ENCODE measurements at regions not wholly inside any gene's neighbourhood (a gene's known extent, or its start where the extent isn't known, plus 50 kb on each side); places are given as distances from the start of the nearest gene placed in this dataset.
"Not testable (repeated sequence)": the region's sequence is repeated elsewhere in the genome, so short reads cannot be mapped to it uniquely, and the experiment has no call there.

GRCh38 chr6:134772671-134773360 is 177.1 kb downstream of the ALDH8A1 start:
- TF ChIP-seq POLR2AphosphoS5 (IDR thresholded peaks at IDR 0.05) (no peak), EP300 (IDR thresholded peaks at IDR 0.05) (no peak), POLR2A (IDR thresholded peaks at IDR 0.05) (no peak), CTCF (IDR thresholded peaks at IDR 0.05) (no peak)

GRCh38 chr6:134768931-134769330 is 181.0 kb downstream of the ALDH8A1 start:
- intact Hi-C loops (cut with DNase I; ENCODE audit: low total_unique reads), result no loop called here
- no peak for TF ChIP-seq POLR2A (IDR thresholded peaks at IDR 0.05)
- no peak for TF ChIP-seq EP300 (IDR thresholded peaks at IDR 0.05)
- no peak for TF ChIP-seq POLR2AphosphoS5 (IDR thresholded peaks at IDR 0.05)
- TF ChIP-seq CTCF (IDR thresholded peaks at IDR 0.05), result no peak
- H3K27me3 ChIP-seq, result no peaks in the 10 kb centered on the region
- no peak for DNase-seq
- H3K27ac ChIP-seq, result no peak overlapping the region
- no peak overlapping the region for H3K4me3 ChIP-seq
- no peaks in the 10 kb centered on the region for H3K4me1 ChIP-seq
- no peaks in the 10 kb centered on the region for H3K36me3 ChIP-seq
- WGBS, 5 donors, result 72 to 91% (median 75%) methylated on average over 2 of the region's 2 CpGs
- H3K9me3 ChIP-seq, result no peaks in the 10 kb centered on the region

More at GRCh38 chr6:134772671-134773360, 177.1 kb downstream of the ALDH8A1 start:
- 89 to 95% (median 95%) methylated on average over 6 of the region's 6 CpGs for WGBS, 5 donors
- no peak for DNase-seq
- Histone ChIP-seq H3K27me3 (no peaks in the 10 kb centered on the region), H3K36me3 (no peaks in the 10 kb centered on the region), H3K27ac (no peak overlapping the region), H3K9me3 (peaks cover 0 to 8% (median 2%) of the 10 kb centered on the region in 4 donors), H3K4me3 (no peak overlapping the region), H3K4me1 (no peaks in the 10 kb centered on the region)
- intact Hi-C loops (cut with DNase I; ENCODE audit: low total_unique reads), result no loop called here

GRCh38 chr6:134766497-134766896 is 183.4 kb downstream of the ALDH8A1 start:
- 28 to 69% (median 34%) methylated on average over 3 of the region's 3 CpGs for WGBS, 5 donors
- Histone ChIP-seq H3K27me3 (no peaks in the 10 kb centered on the region), H3K27ac (no peak overlapping the region), H3K36me3 (no peaks in the 10 kb centered on the region), H3K4me1 (no peaks in the 10 kb centered on the region), H3K9me3 (no peaks in the 10 kb centered on the region), H3K4me3 (no peak overlapping the region)
- intact Hi-C loops (cut with DNase I; ENCODE audit: low total_unique reads), result no loop called here
- no peak for DNase-seq
- TF ChIP-seq EP300 (IDR thresholded peaks at IDR 0.05) (no peak), POLR2A (IDR thresholded peaks at IDR 0.05) (no peak), POLR2AphosphoS5 (IDR thresholded peaks at IDR 0.05) (no peak), CTCF (IDR thresholded peaks at IDR 0.05) (no peak)

- Histone ChIP-seq H3K36me3 (no peaks in the 10 kb centered on the region), H3K4me1 (no peaks in the 10 kb centered on the region), H3K9me3 (no peaks in the 10 kb centered on the region), H3K27me3 (no peaks in the 10 kb centered on the region), H3K4me3 (no peak overlapping the region), H3K27ac (no peak overlapping the region)
- no peak for TF ChIP-seq EP300 (IDR thresholded peaks at IDR 0.05)
- no peak for TF ChIP-seq CTCF (IDR thresholded peaks at IDR 0.05)
- no peak for TF ChIP-seq POLR2AphosphoS5 (IDR thresholded peaks at IDR 0.05)
- TF ChIP-seq POLR2A (IDR thresholded peaks at IDR 0.05), result no peak
- intact Hi-C loops (cut with DNase I; ENCODE audit: low total_unique reads), result no loop called here
- 26 to 58% (median 43%) methylated on average over 3 of the region's 3 CpGs for WGBS, 5 donors
- DNase-seq, result no peak
Measured at GRCh38 chr6:134764741-134765140, 185.2 kb downstream of the ALDH8A1 start.

- intact Hi-C loops (cut with DNase I; ENCODE audit: low total_unique reads); H3K4me3 ChIP-seq; H3K27me3 ChIP-seq; H3K4me1 ChIP-seq; H3K36me3 ChIP-seq; DNase-seq; H3K9me3 ChIP-seq; H3K27ac ChIP-seq: not testable (repeated sequence)
- WGBS, 5 donors, result 91 to 98% (median 94%) methylated on average over 3 of the region's 3 CpGs
Measured at GRCh38 chr6:134763575-134763974, 186.3 kb downstream of the ALDH8A1 start.
